GM12864 (cell line): ENCODE measurements at regions not wholly inside any gene's neighbourhood (a gene's known extent, or its start where the extent isn't known, plus 50 kb on each side); places are given as distances from the start of the nearest gene placed in this dataset.

Experiments used
- DNase-seq: peaks from one replicate; pipeline ENCODE4 v3.0.0-alpha.2; 2011; ENCODE audit warnings: low read depth
- H3K4me3 ChIP-seq: 2 replicates; pipeline ENCODE4 v1.5.1; 2011; ENCODE audit warnings: mild to moderate bottlenecking, low read depth, low read length, control low read depth
- CTCF ChIP-seq: IDR thresholded peaks from 2 replicates; pipeline ENCODE4 v1.5.1; 2011; ENCODE audit warnings: low read depth, mild to moderate bottlenecking, moderate library complexity, low read length, control low read depth, inconsistent platforms; ENCODE audit errors: missing control alignments

GRCh38 chr1:102099916-102100315, 103.2 kb upstream of the OLFM3 start:
- TF ChIP-seq CTCF: no peak
- no peak overlapping the region for H3K4me3 ChIP-seq
- no peak for DNase-seq

- H3K4me3 ChIP-seq: no peak overlapping the region
- DNase-seq: no peak
- TF ChIP-seq CTCF: no peak
Observed at GRCh38 chr1:102098536-102098935, 101.8 kb upstream of the OLFM3 start.

- no peak for DNase-seq
- H3K4me3 ChIP-seq: no peak overlapping the region
- TF ChIP-seq CTCF: no peak
Observed at GRCh38 chr1:102098081-102098480, 101.4 kb upstream of the OLFM3 start.

- no peak for TF ChIP-seq CTCF
- no peak overlapping the region for H3K4me3 ChIP-seq
- DNase-seq: no peak
Observed at GRCh38 chr1:102097451-102097850, 100.7 kb upstream of the OLFM3 start.

GRCh38 chr1:102096162-102096561, 99.4 kb upstream of the OLFM3 start:
- DNase-seq: no peak
- H3K4me3 ChIP-seq: no peak overlapping the region
- no peak for TF ChIP-seq CTCF

- no peak overlapping the region for H3K4me3 ChIP-seq
- TF ChIP-seq CTCF: no peak
- no peak for DNase-seq
Observed at GRCh38 chr1:102089791-102090190, 93.1 kb upstream of the OLFM3 start.

GRCh38 chr1:102085896-102086295, 89.2 kb upstream of the OLFM3 start:
- no peak overlapping the region for H3K4me3 ChIP-seq
- TF ChIP-seq CTCF: no peak
- no peak for DNase-seq
